SK-MEL-5 (cell line): ENCODE measurements at regions not wholly inside any gene's neighbourhood (a gene's known extent, or its start where the extent isn't known, plus 50 kb on each side); places are given as distances from the start of the nearest gene placed in this dataset.
A peak's percentile ranks its signal among the peaks of the same experiment; 100 is the strongest.

Source experiments
- DNase-seq: peaks from one replicate; pipeline ENCODE4 v3.0.0-alpha.2; 2016; ENCODE audit warnings: low read depth, low spot score
- in situ Hi-C: cut with HindIII; loops from 2 replicates; pipeline ENCODE4 v1.10.0; 2016; ENCODE audit warnings: low sequenced_read_pairs, high pct_unique_total_duplicates, low pct_unique_long_range_greater_than_20kb

- in situ Hi-C loops, result no loop called here
- no peak for DNase-seq
Observed at GRCh38 chr21:25080141-25080540, 527.1 kb downstream of the MRPL39 start.

GRCh38 chr21:25079053-25079452, 528.2 kb downstream of the MRPL39 start:
- DNase-seq, result no peak
- in situ Hi-C loops, result no loop called here

- DNase-seq, result no peak
- in situ Hi-C loops, result no loop called here
Observed at GRCh38 chr21:25062061-25062460, 545.2 kb downstream of the MRPL39 start.

GRCh38 chr21:25054689-25055088, 552.6 kb downstream of the MRPL39 start:
- DNase-seq, result no peak
- in situ Hi-C loops, result no loop called here

GRCh38 chr21:25039461-25040380, 567.6 kb downstream of the MRPL39 start:
- in situ Hi-C loops, result no loop called here

GRCh38 chr21:25036775-25037174, 570.5 kb downstream of the MRPL39 start:
- in situ Hi-C loops, result no loop called here
- DNase-seq, result no peak

More at GRCh38 chr21:25039461-25040380, 567.6 kb downstream of the MRPL39 start:
- DNase-seq, result peak; percentile 44

- no peak for DNase-seq
- in situ Hi-C loops, result no loop called here
Observed at GRCh38 chr21:25031750-25032149, 575.5 kb downstream of the MRPL39 start.

GRCh38 chr21:25029580-25029979, 577.7 kb downstream of the MRPL39 start:
- in situ Hi-C loops, result no loop called here
- no peak for DNase-seq

GRCh38 chr21:25025596-25025995, 581.7 kb downstream of the MRPL39 start:
- in situ Hi-C loops, result no loop called here
- no peak for DNase-seq

GRCh38 chr21:25024639-25025038, 582.6 kb downstream of the MRPL39 start:
- no peak for DNase-seq
- in situ Hi-C loops, result no loop called here

- no peak for DNase-seq
Observed at GRCh38 chr21:25005388-25005787, 601.9 kb downstream of the MRPL39 start.

GRCh38 chr21:25002676-25003075, 604.6 kb downstream of the MRPL39 start:
- in situ Hi-C loops, result no loop called here
- DNase-seq, result no peak

More at GRCh38 chr21:25005388-25005787, 601.9 kb downstream of the MRPL39 start:
- in situ Hi-C loops, result no loop called here

- no peak for DNase-seq
Observed at GRCh38 chr21:24995216-24995615, 612.1 kb downstream of the MRPL39 start.

GRCh38 chr21:24994717-24995116, 612.6 kb downstream of the MRPL39 start:
- in situ Hi-C loops, result no loop called here
- DNase-seq, result no peak

More at GRCh38 chr21:24995216-24995615, 612.1 kb downstream of the MRPL39 start:
- in situ Hi-C loops, result no loop called here

- no peak for DNase-seq
Observed at GRCh38 chr21:24989516-24989915, 617.8 kb downstream of the MRPL39 start.

GRCh38 chr21:24988941-24989340, 618.3 kb downstream of the MRPL39 start:
- in situ Hi-C loops, result no loop called here
- no peak for DNase-seq

More at GRCh38 chr21:24989516-24989915, 617.8 kb downstream of the MRPL39 start:
- in situ Hi-C loops, result no loop called here

- in situ Hi-C loops, result no loop called here
Observed at GRCh38 chr21:24976238-24976637, 631.0 kb downstream of the MRPL39 start.

GRCh38 chr21:24969068-24969467, 638.2 kb downstream of the MRPL39 start:
- in situ Hi-C loops, result no loop called here
- no peak for DNase-seq

More at GRCh38 chr21:24976238-24976637, 631.0 kb downstream of the MRPL39 start:
- no peak for DNase-seq
